Activated T-cell treated with anti-CD3 and anti-CD28 coated beads, Interleukin-2, amount 50 U/mL, for 4 hours (primary cell): ENCODE measurements at regions not wholly inside any gene's neighbourhood (a gene's known extent, or its start where the extent isn't known, plus 50 kb on each side); places are given as distances from the start of the nearest gene placed in this dataset.

Experiments used
- ATAC-seq, 2 donors: fragments of 200-7000 bp; cut with Tn5 transposase; one replicate each; pipeline ENCODE4 v1.10.0; 2021
- DNase-seq: peaks from one replicate; pipeline ENCODE4 v3.0.0-alpha.2; 2020
- H3K27me3 Mint-ChIP-seq: one replicate; pipeline ENCODE4 v1.8.0; 2021; ENCODE audit warnings: low read depth, mixed read lengths
- H3K36me3 Mint-ChIP-seq: one replicate; pipeline ENCODE4 v1.8.0; 2022; ENCODE audit warnings: mixed read lengths; ENCODE audit not compliant: insufficient read depth
- H3K4me1 Mint-ChIP-seq: one replicate; pipeline ENCODE4 v1.8.0; 2021; ENCODE audit warnings: low read depth, mixed read lengths
- H3K4me3 Mint-ChIP-seq: one replicate; pipeline ENCODE4 v1.8.0; 2021; ENCODE audit warnings: mild to moderate bottlenecking, moderate library complexity, mixed read lengths
- H3K9me3 Mint-ChIP-seq: one replicate; pipeline ENCODE4 v1.8.0; 2021; ENCODE audit warnings: mixed read lengths

GRCh38 chr5:98403131-98403530 is 370.3 kb upstream of the RGMB start:
- H3K9me3 Mint-ChIP-seq = no peaks in the 10 kb centered on the region
- H3K4me1 Mint-ChIP-seq = no peaks in the 10 kb centered on the region
- no peaks in the 10 kb centered on the region for H3K36me3 Mint-ChIP-seq
- no peak overlapping the region for H3K4me3 Mint-ChIP-seq
- DNase-seq (no peak), ATAC-seq (no peak)
- no peaks in the 10 kb centered on the region for H3K27me3 Mint-ChIP-seq

- no peak for DNase-seq
- no peaks in the 10 kb centered on the region for H3K36me3 Mint-ChIP-seq
- H3K4me3 Mint-ChIP-seq = no peak overlapping the region
- no peak for ATAC-seq
- peaks cover 2% of the 10 kb centered on the region for H3K27me3 Mint-ChIP-seq
- H3K4me1 Mint-ChIP-seq = no peaks in the 10 kb centered on the region
- H3K9me3 Mint-ChIP-seq = no peaks in the 10 kb centered on the region
Observed at GRCh38 chr5:98414938-98415337, 358.5 kb upstream of the RGMB start.

- ATAC-seq = no peak
- H3K36me3 Mint-ChIP-seq = no peaks in the 10 kb centered on the region
- no peaks in the 10 kb centered on the region for H3K9me3 Mint-ChIP-seq
- DNase-seq = no peak
- H3K27me3 Mint-ChIP-seq = peaks cover 2% of the 10 kb centered on the region
- H3K4me1 Mint-ChIP-seq = no peaks in the 10 kb centered on the region
- H3K4me3 Mint-ChIP-seq = no peak overlapping the region
Observed at GRCh38 chr5:98415663-98416062, 357.8 kb upstream of the RGMB start.

- H3K4me1 Mint-ChIP-seq = no peaks in the 10 kb centered on the region
- DNase-seq = no peak
Observed at GRCh38 chr5:98416541-98416940, 356.9 kb upstream of the RGMB start.

GRCh38 chr5:98419825-98420224 is 353.6 kb upstream of the RGMB start:
- Mint-ChIP-seq H3K27me3 (peaks cover 3% of the 10 kb centered on the region), H3K36me3 (no peaks in the 10 kb centered on the region), H3K9me3 (no peaks in the 10 kb centered on the region), H3K4me3 (no peak overlapping the region), H3K4me1 (no peaks in the 10 kb centered on the region)
- DNase-seq = no peak
- ATAC-seq = no peak

More at GRCh38 chr5:98416541-98416940, 356.9 kb upstream of the RGMB start:
- Mint-ChIP-seq H3K36me3 (no peaks in the 10 kb centered on the region), H3K27me3 (peaks cover 2% of the 10 kb centered on the region), H3K9me3 (no peaks in the 10 kb centered on the region), H3K4me3 (no peak overlapping the region)
- ATAC-seq = no peak

GRCh38 chr5:98424681-98425450 is 348.6 kb upstream of the RGMB start:
- no peak for DNase-seq
- no peaks in the 10 kb centered on the region for H3K36me3 Mint-ChIP-seq

GRCh38 chr5:98425640-98426039 is 347.8 kb upstream of the RGMB start:
- no peak for DNase-seq
- Mint-ChIP-seq H3K4me3 (no peak overlapping the region), H3K4me1 (no peaks in the 10 kb centered on the region), H3K36me3 (no peaks in the 10 kb centered on the region), H3K27me3 (peaks cover 2% of the 10 kb centered on the region), H3K9me3 (no peaks in the 10 kb centered on the region)
- no peak for ATAC-seq

More at GRCh38 chr5:98424681-98425450, 348.6 kb upstream of the RGMB start:
- Mint-ChIP-seq H3K9me3 (no peaks in the 10 kb centered on the region), H3K27me3 (peaks cover 2% of the 10 kb centered on the region), H3K4me3 (no peak overlapping the region), H3K4me1 (no peaks in the 10 kb centered on the region)
- ATAC-seq = no peak

- no peaks in the 10 kb centered on the region for H3K9me3 Mint-ChIP-seq
- DNase-seq (no peak), ATAC-seq (no peak)
- no peaks in the 10 kb centered on the region for H3K4me1 Mint-ChIP-seq
- no peaks in the 10 kb centered on the region for H3K36me3 Mint-ChIP-seq
- peaks cover 2% of the 10 kb centered on the region for H3K27me3 Mint-ChIP-seq
- H3K4me3 Mint-ChIP-seq = no peak overlapping the region
Observed at GRCh38 chr5:98428806-98429205, 344.7 kb upstream of the RGMB start.

GRCh38 chr5:98432378-98432777 is 341.1 kb upstream of the RGMB start:
- H3K9me3 Mint-ChIP-seq = no peaks in the 10 kb centered on the region
- ATAC-seq (no peak), DNase-seq (no peak)
- H3K4me3 Mint-ChIP-seq = no peak overlapping the region
- H3K4me1 Mint-ChIP-seq = no peaks in the 10 kb centered on the region
- no peaks in the 10 kb centered on the region for H3K36me3 Mint-ChIP-seq
- H3K27me3 Mint-ChIP-seq = no peaks in the 10 kb centered on the region

GRCh38 chr5:98433022-98433421 is 340.4 kb upstream of the RGMB start:
- no peaks in the 10 kb centered on the region for H3K36me3 Mint-ChIP-seq
- H3K4me1 Mint-ChIP-seq = no peaks in the 10 kb centered on the region

GRCh38 chr5:98433673-98434072 is 339.8 kb upstream of the RGMB start:
- ATAC-seq (no peak), DNase-seq (no peak)
- no peaks in the 10 kb centered on the region for H3K27me3 Mint-ChIP-seq
- H3K9me3 Mint-ChIP-seq = no peaks in the 10 kb centered on the region
- no peaks in the 10 kb centered on the region for H3K4me1 Mint-ChIP-seq
- H3K4me3 Mint-ChIP-seq = no peak overlapping the region
- no peaks in the 10 kb centered on the region for H3K36me3 Mint-ChIP-seq

More at GRCh38 chr5:98433022-98433421, 340.4 kb upstream of the RGMB start:
- Mint-ChIP-seq H3K9me3 (no peaks in the 10 kb centered on the region), H3K4me3 (no peak overlapping the region), H3K27me3 (no peaks in the 10 kb centered on the region)
- no peak for DNase-seq
- no peak for ATAC-seq

GRCh38 chr5:98436667-98437066 is 336.8 kb upstream of the RGMB start:
- H3K4me3 Mint-ChIP-seq = no peak overlapping the region
- DNase-seq = no peak
- no peaks in the 10 kb centered on the region for H3K4me1 Mint-ChIP-seq
- no peaks in the 10 kb centered on the region for H3K36me3 Mint-ChIP-seq
- peaks cover 5% of the 10 kb centered on the region for H3K9me3 Mint-ChIP-seq
- H3K27me3 Mint-ChIP-seq = no peaks in the 10 kb centered on the region
- ATAC-seq = no peak

GRCh38 chr5:98442448-98442847 is 331.0 kb upstream of the RGMB start:
- ATAC-seq (no peak), DNase-seq (no peak)
- Mint-ChIP-seq H3K4me1 (no peaks in the 10 kb centered on the region), H3K27me3 (no peaks in the 10 kb centered on the region), H3K9me3 (peaks cover 16% of the 10 kb centered on the region), H3K4me3 (no peak overlapping the region), H3K36me3 (no peaks in the 10 kb centered on the region)

GRCh38 chr5:98443881-98444280 is 329.6 kb upstream of the RGMB start:
- H3K4me3 Mint-ChIP-seq = no peak overlapping the region
- peaks cover 3% of the 10 kb centered on the region for H3K27me3 Mint-ChIP-seq
- no peaks in the 10 kb centered on the region for H3K36me3 Mint-ChIP-seq
- peaks cover 16% of the 10 kb centered on the region for H3K9me3 Mint-ChIP-seq
- ATAC-seq (no peak), DNase-seq (no peak)
- no peaks in the 10 kb centered on the region for H3K4me1 Mint-ChIP-seq

- ATAC-seq = no peak
- no peaks in the 10 kb centered on the region for H3K9me3 Mint-ChIP-seq
- no peaks in the 10 kb centered on the region for H3K4me1 Mint-ChIP-seq
- DNase-seq = no peak
- H3K4me3 Mint-ChIP-seq = no peak overlapping the region
- H3K27me3 Mint-ChIP-seq = peaks cover 2% of the 10 kb centered on the region
- H3K36me3 Mint-ChIP-seq = no peaks in the 10 kb centered on the region
Observed at GRCh38 chr5:98453296-98453695, 320.2 kb upstream of the RGMB start.
